HG03439 (cell line): ENCODE measurements at regions not wholly inside any gene's neighbourhood (a gene's known extent, or its start where the extent isn't known, plus 50 kb on each side); places are given as distances from the start of the nearest gene placed in this dataset.
"Not testable (repeated sequence)": the region's sequence is repeated elsewhere in the genome, so short reads cannot be mapped to it uniquely, and the experiment has no call there.

Experiments used
- ATAC-seq: cut with Tn5 transposase; IDR thresholded peaks from one replicate; pipeline ENCODE4 v1.9.1; 2021; ENCODE audit warnings: mild to moderate bottlenecking, moderate library complexity; ENCODE audit not compliant: unreplicated experiment

DNA sequence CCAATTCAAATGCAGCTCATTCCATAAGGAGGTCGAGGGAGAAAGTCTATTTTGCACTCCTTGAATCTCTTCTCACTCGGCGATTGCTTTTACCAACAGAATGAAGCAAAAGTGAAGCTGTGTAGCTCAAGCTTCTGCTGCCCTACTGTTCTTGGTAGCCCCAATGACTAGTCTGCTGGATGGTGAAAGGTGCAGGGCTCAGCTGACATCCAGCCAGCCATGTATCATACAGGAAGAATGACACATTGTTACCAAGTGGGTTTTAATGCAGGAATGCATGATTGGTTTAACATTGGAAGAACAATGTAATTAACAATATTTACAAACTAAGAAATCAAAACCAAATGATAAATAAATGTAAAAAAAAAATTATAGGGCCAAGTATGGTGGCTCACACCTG is 286.2 kb upstream of the HSFY2 start:
- ATAC-seq, result no peak

DNA sequence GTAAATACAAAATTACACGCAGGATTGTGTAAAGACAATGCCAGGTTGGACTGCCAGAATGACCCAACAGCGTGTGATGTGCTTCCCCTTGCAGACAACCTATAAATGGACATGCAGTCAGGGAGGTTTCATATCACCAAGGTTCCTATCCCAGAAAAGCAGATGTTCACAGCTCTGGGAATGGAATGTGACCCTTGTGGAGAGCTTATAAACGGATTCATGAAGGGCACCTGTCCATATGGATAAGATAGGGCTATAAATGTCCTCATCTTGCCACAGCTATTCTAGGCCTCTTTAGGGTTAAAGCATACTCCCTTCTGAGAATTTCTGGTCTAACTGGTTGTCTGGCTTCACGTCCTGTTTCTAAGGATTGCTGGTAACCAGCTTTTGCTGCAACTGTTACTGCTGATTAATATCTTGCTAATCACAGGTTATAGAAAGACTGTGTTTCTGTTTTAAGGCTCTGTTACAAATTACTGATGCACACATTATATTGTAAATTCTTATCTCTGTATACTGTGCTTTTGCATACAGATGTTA is 285.4 kb upstream of the HSFY2 start:
- ATAC-seq, result no peak

DNA sequence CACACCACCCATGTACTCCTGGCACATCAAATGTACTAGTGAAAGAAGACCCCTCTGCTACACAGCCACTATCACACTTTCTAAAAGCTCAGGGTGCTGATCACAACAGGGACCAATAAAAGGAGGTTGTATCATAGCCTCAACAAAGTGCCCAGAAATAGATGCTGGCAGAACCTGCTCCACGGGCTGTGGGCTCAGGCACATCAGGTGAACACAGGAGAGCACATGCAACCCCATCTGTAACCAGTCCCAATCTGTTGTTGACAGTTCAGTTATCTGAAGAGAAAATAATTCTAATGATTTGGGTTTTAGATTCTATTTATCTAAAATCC is 282.6 kb upstream of the HSFY2 start:
- no peak for ATAC-seq

DNA sequence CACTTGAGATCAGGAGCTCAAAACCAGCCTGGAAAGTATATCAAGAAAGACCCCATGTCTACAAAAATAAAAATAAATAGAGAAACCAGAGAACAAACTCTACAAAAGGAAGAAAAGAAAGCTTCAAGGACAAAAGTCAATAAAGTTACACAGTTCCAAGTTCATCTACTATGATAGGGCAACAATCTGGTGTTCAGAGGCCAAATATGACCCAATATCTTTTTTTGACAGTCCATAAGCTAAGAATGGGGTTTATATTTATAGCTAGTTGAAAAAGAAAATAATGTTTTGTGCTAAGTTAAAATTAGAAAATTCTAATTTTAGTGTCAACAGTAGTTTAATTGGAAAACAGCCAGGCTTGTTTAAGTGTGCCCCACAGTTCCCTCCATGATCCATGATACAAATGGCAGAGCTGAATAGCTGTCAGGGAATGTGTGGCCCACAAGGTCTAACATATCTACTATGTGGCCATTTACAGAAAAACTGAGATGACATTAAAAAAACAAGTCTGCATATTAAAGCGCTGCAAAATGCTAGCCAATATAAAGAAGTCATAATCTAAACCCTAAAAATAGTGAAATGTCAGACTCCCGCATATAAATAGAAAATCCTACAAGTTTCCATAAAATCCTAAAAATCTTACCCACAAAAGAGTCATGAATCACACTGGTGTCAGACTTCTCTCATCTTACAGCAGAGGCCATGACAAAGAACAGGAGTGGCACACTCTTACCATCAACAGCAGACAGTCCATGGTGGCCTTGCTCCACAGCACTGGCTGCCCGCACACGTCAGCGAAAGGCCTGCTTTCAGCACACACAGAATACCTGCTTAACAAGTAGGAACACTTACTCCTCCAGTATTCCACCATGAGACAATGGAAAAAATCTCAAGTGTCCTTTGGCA is 281.9 kb upstream of the HSFY2 start:
- ATAC-seq, result no peak

DNA sequence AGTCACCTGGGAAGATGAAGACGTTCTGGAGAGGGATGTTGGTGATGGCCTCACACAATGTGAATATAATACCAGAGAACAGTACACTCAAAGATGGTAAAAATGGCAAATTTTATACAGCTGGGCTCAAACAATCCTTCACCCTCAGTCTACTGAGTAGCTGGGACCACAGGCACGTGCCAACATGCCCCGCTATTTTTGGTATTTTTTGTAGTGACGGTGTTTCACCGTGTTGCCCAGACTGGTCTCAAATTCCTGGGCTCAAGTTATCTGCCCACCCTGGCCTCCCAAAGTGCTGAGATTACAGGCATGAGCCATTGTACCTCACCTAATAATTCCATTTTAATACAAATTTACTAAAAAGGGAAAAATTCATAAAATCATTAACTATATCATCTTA is 280.3 kb upstream of the HSFY2 start:
- ATAC-seq, result no peak

DNA sequence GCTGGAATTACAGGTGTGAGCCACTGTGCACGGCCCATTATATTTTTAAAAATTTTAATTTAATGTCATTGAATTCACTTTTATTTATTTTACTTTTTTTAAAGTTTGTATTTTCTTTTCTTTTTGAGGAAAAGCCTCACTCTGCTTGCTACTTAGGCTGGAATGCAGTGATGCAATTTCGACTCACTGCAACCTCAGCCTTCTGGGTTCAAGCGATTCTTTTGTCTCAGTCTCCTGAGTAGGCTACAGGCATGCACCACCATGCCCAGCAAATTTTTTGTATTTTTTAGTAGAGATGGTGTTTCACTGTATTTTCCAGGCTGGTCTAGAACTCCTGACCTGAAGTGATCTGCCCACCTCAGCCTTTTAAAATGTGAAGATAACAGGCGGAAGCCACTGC is 277.5 kb upstream of the HSFY2 start:
- ATAC-seq, result no peak

DNA sequence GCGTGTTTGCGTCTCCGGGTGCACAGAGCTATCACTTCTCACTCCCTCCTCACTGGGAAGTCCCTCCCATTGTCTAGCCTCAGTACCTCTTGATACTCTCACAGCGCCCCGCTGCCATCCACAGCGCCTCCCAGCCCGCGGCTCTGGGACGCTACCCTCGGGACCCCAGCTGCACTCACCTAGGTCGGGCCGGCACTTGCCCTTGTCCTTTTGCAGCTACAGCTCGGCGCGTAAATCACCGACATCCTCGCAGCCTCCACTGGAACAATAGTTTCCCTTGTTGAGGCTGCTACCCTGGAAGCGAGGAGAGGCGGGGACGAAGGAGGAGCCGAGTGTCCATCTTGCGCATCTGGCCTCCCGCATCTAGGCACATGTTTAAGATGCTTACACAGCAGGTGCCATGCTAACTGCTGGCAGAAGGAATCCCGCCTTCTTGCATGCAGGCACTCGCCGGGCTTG is 269.5 kb upstream of the HSFY2 start:
- ATAC-seq, result no peak

DNA sequence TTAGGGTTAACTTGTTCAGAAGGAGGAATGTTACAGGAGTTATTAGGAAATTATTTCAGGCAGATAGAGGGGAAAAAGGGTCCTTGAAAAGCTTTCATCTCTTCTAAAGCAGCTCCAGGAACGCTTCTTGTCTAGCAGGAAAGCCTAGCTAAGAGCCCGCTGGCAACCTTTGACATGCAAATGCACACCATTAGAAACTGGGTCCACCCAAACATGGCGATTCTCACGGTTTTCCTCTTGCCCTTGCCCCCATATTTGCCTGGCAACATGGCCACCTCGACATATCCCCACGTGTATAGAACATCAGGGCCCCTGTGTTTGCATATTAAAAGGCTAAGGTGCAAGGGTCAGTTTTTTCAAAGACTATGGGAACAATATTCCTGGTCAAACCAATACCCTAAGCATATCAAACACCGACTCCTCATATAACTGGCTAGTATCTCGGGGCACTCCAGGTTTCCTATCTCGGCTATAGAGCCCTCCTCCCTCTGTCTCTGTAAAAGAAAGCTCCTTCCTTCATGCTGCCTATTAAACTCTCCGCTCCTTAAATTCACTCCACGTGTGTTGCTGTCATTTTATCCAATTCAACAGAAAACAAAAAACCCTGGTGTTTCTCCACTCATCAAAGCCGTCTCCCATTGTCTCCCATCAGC is 268.9 kb upstream of the HSFY2 start:
- ATAC-seq, result no peak

DNA sequence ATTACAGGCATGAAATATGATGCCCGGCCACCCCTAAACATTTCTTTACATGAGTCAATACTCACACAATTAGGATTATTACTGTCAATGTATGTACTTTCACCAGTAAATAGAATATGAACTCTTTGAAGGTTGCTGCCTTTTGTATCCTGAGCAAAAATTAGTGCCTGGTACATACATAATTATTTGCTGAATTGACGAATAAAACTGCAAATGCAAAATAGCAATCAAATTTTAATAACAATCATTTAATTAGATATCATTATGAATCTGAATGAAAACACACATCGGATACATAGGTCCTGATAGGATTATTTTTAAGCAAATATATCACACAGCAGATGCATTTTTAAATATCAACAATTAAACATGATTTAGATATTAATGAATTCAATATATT is 253.1 kb upstream of the HSFY2 start:
- ATAC-seq, result no peak

DNA sequence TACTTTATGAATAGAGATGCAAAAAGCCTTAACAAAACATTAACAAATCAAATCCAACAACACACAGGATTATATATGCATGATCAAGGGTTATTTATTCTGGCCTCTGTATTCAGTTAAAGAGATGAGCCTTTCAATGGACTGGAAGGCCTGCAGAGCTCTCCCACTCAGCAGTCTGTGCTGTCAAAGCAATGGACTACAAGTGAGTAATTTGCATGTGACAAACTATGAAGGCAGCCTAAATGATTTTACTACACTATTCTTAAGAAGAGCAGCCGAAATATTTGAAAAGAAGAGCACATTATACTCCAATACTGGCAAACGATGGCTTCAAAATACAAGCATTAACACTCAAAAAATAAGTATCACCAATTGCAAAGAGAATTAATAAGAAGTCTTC is 250.4 kb upstream of the HSFY2 start:
- no peak for ATAC-seq

DNA sequence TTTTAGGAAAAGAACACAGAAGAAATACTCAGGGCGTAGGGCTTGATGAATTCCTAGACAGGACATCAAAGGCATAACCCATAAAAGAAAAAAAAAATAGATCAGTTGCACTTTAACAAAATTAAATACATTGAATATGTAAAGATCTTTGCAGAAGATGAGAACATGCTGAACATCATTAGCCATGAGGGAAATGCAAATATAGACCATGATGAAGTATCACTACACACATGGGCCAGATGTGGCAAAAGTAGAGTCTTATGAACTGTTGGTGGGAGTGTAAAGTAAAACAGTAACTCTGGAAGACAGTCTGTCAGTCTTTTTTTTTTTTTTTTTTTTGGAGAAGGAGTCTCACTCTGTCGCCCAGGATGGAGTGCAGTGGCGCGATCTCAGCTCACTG is 246.7 kb upstream of the HSFY2 start:
- no peak for ATAC-seq

DNA sequence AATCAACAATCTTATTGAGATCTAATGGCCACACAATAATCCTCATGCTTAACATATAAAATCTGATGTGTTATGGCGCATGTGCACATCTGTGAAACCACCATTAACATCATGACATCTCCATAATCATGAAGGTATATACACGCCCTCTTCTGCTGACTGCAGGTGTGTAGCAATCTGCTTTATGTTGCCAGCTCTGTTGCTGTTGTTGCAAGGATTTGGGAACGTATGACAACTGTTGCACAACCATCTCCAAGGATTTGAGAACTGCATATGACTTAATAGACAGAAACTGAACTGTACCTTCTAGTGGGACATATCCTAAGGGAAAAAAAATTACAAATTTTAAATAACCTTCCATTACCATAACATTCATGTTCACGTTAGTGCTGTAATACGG is 243.5 kb upstream of the HSFY2 start:
- no peak for ATAC-seq

DNA sequence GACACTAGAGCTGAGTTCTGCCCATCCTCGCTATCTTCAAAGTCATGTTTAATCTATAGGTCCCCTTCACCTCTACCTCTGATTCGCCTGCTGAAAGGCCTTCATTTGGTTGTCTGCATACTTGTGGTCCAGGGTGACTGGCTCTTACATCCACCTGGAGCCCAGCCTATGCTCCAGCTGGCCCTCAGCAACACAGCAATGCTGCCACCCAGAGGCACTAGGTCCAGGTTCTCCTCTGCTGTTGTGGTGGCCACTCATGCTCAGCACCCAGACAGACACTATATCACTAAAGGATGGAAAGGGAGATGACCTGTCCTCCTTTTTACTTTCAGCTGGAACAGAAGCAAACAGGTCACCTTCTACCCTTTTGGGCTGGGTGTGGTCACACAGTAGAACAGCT is 242.3 kb upstream of the HSFY2 start:
- ATAC-seq, result no peak

DNA sequence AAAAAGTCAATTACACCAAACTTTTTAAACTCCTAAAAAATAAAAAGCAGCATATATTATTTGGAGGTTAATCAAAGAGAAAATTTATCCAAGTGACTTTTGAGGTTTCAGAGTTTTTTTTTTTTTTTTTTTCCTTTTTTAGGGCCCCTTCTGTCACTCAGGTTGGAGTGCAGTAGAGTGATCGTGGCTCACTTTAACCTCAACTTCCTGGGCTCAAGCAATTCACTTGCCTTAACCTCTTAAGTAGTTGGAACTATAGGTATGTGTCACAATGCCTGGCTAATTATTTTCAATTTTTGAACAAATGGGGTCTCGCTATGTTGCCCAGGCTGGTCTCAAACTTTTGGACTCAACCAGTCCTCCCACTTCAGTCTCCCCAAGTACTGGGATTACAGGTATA is 241.7 kb upstream of the HSFY2 start:
- no peak for ATAC-seq

DNA sequence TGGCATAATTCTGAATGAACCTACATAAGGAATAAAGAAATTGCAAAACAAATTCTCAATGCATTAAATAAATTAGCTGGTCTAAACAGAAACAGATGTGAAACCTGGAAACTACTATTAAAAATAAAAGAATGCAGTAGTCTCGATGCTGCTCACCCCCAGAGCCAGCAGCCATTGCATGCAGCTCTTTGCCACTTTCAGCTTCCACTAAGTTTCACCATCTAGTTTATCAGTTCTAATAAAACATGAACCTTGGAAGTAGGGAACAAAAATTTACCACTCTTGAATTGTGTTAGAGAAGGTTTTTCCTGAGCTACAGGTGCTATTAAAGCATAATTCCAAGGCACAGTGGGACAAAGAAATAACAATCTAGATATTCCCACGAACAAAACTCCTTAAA is 239.4 kb upstream of the HSFY2 start:
- no peak for ATAC-seq

DNA sequence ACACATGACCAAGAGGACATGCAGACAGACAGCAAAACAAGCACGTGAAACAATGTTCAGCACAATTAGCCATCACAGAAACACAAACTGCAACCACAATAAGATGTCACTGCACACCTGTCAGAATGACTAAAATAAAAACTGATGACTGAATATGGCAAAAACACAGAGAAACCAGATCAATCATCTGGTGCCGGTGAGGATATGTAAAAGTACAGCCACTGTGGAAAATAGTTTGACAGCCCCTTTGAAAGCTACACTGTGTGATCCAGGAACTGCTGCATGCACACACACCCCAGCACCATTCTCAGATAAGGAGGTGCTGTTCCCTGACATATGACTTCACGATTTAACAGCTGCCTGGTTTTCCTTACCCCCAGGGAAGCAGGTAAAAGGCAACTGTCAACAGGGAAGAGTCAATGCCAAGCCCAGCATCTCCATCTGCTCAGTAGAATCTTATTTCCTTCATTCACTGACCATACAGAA is 238.1 kb upstream of the HSFY2 start:
- ATAC-seq, result no peak

DNA sequence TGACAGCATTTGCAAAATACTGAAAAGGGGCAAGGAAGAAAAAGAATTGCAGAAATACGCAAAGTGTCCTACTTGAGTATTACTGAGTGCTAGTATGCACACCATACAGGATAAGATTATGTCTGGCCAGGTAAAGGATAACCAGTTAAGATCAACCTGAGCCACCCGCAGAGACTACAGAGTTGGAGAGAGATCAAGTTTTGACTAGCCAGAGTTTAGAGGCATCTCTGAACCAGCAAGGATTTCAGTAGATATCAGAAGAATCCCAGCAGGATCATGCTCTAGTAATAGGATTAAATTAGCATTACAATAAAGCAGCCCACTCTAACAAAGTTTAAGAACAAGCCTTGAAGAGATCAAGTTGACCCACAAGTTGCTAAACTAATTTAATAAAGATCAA is 232.7 kb upstream of the HSFY2 start:
- no peak for ATAC-seq

DNA sequence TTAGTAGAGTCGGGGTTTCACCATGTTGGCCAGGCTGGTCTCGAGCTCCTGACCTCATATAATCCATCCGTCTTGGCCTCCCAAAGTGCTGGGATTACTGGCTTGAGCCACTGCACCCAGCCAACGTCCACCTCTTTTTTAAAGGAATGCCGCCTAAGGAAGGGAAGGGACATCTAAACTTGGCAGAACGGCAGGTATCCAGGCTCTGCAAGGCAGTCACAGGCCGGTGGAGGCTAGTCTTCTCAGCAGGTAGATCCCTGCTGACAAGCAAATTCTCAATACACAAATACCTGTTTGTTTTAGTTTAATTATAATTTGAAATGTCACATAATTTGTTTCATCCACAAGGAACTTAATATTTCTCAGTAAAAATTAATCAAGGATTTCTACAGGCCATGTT is 232.0 kb upstream of the HSFY2 start:
- ATAC-seq, result no peak

DNA sequence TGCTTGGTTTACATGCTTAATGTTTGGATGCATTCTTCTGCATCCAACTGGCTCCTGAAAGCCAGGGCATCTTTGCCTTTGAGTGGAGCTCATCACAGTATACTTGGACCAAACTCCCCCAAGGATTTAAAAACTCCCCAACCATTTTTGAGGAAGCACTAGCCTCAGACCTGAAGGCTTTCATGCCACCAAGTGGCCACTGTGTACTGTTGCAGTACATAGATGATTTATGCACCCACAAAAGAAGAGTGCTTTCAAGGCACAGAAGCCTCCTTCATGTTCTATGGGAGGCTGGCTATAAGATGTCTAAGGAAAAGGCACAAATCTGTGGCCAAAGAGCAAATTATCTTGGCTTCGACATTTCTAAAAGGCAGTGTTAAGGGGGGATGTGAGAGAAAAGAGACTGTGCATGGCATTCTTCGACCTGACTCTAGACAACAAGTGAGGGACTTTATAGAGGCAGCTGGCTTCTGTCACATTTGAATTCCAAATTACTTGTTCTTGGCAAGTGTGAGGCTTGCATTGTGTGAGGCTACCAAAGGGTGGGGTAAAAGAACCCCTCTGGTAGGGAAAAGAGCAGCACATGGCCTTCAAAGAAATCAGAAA is 224.2 kb upstream of the HSFY2 start:
- no peak for ATAC-seq

DNA sequence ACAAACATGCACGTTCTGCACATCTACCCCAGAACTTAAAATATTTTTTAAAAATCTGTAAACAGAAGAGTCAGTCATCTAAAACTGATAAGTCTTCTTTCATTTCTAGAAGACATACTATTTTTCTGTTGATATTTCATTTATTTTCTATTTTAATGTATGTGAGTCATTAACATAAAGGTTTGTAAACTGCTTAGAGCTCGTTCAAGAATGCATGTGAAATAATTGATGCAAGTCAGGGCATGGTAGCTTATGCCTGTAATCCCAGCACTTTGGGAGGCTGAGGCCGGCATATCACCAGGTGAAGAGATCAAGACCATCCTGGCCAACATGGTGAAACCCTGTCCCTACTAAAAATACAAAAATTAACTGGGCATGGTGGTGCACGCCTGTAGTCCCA is 219.9 kb upstream of the HSFY2 start:
- ATAC-seq, result no peak

DNA sequence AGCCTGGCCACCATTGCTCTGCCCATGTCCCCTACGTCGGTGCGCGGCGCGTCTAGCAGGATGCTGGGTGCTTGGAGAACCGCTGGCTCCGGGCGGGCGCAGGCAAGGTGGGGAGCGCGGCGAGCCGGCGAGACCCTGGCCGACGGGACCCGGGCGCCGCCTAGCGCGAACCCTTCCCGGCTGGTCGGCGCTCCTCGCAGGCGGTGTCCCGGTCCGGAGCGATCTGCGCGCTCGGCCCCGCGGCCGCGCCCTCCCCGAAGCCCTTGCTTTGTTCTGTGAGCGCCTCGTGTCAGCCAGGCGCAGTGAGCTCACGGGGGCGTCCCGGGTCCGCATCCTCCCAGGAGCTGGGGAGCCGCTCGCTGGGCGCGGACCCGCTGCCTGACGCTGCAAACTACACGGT is 219.1 kb upstream of the HSFY2 start:
- not testable (repeated sequence) for ATAC-seq

DNA sequence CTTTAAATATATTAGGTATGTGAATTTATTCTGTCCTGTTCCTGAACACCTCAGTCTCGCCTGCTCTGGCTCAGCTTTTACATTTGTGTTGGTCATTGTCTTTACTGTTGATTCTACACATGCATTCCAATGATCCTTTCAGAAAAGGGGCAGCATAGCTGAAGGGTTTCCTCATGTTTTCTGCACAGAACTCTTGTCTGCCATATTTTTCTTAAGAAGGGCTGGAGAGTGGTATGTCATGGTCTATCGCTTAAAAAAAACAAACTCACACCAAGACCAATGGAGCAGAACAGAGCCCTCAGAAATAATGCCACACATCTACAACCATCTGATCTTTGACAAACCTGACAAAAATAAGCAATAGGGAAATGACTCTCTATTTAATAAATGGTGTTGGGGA is 215.8 kb upstream of the HSFY2 start:
- ATAC-seq, result no peak
